ENCODE measurements at regions not wholly inside any gene's neighbourhood (a gene's known extent, or its start where the extent isn't known, plus 50 kb on each side); places are given as distances from the start of the nearest gene placed in this dataset.

- DNase-seq (ENCODE audit: low spot score): no peak
- no peak for TF ChIP-seq CTCF (IDR thresholded peaks at IDR 0.05; ENCODE audit: borderline replicate concordance, control extremely low read depth, extremely low read depth, insufficient read depth, missing control alignments)
- in situ Hi-C loops (cut with MboI; ENCODE audit: low sequenced_read_pairs, unreplicated experiment): no loop called here
Observed at GRCh38 chr11:28739489-28740280, 631.5 kb downstream of the METTL15 start.

- no peak for DNase-seq (ENCODE audit: low spot score)
- in situ Hi-C loops (cut with MboI; ENCODE audit: low sequenced_read_pairs, unreplicated experiment): no loop called here
- no peak for TF ChIP-seq CTCF (IDR thresholded peaks at IDR 0.05; ENCODE audit: borderline replicate concordance, control extremely low read depth, extremely low read depth, insufficient read depth, missing control alignments)
Observed at GRCh38 chr11:28738549-28738948, 630.4 kb downstream of the METTL15 start.

- DNase-seq (ENCODE audit: low spot score): no peak
- TF ChIP-seq CTCF (IDR thresholded peaks at IDR 0.05; ENCODE audit: borderline replicate concordance, control extremely low read depth, extremely low read depth, insufficient read depth, missing control alignments): no peak
- in situ Hi-C loops (cut with MboI; ENCODE audit: low sequenced_read_pairs, unreplicated experiment): no loop called here
Observed at GRCh38 chr11:28736256-28736655, 628.1 kb downstream of the METTL15 start.

GRCh38 chr11:28735511-28735910 lies 627.3 kb downstream of the METTL15 start:
- in situ Hi-C loops (cut with MboI; ENCODE audit: low sequenced_read_pairs, unreplicated experiment): no loop called here
- no peak for TF ChIP-seq CTCF (IDR thresholded peaks at IDR 0.05; ENCODE audit: borderline replicate concordance, control extremely low read depth, extremely low read depth, insufficient read depth, missing control alignments)
- no peak for DNase-seq (ENCODE audit: low spot score)

GRCh38 chr11:28730889-28731288 lies 622.7 kb downstream of the METTL15 start:
- in situ Hi-C loops (cut with MboI; ENCODE audit: low sequenced_read_pairs, unreplicated experiment): no loop called here
- no peak for DNase-seq (ENCODE audit: low spot score)
- TF ChIP-seq CTCF (IDR thresholded peaks at IDR 0.05; ENCODE audit: borderline replicate concordance, control extremely low read depth, extremely low read depth, insufficient read depth, missing control alignments): no peak

GRCh38 chr11:28730336-28730735 lies 622.1 kb downstream of the METTL15 start:
- DNase-seq (ENCODE audit: low spot score): no peak
- TF ChIP-seq CTCF (IDR thresholded peaks at IDR 0.05; ENCODE audit: borderline replicate concordance, control extremely low read depth, extremely low read depth, insufficient read depth, missing control alignments): no peak
- in situ Hi-C loops (cut with MboI; ENCODE audit: low sequenced_read_pairs, unreplicated experiment): no loop called here

Data from GM13976 (cell line).